Activated CD4-positive, alpha-beta T cell treated with anti-CD3 and anti-CD28 coated beads for 1 hour (primary cell): ENCODE measurements at regions not wholly inside any gene's neighbourhood (a gene's known extent, or its start where the extent isn't known, plus 50 kb on each side); places are given as distances from the start of the nearest gene placed in this dataset.

ENCODE experiments used
- DNase-seq: peaks from one replicate; pipeline ENCODE4 v3.0.0-alpha.2; 2020

DNA sequence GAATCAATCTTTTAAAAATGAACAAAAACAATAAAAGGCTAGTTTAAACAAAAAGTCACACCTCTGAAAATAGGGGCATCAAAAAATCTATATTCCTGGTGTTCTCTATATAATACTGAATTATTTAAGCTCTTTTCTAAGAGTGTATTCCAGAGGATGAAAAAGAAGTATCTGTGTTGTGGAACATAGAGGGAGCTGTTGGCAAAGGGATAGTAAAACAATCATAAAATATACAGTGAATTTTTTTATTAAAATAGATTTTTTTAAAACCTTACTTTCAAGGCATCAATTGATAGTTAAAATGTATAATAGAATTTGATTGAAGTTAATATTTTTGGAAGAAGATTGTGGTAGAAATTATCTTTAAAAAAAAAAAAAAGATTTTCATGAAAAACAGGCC is 1409.1 kb upstream of the CELF2 start:
- no peak for DNase-seq

DNA sequence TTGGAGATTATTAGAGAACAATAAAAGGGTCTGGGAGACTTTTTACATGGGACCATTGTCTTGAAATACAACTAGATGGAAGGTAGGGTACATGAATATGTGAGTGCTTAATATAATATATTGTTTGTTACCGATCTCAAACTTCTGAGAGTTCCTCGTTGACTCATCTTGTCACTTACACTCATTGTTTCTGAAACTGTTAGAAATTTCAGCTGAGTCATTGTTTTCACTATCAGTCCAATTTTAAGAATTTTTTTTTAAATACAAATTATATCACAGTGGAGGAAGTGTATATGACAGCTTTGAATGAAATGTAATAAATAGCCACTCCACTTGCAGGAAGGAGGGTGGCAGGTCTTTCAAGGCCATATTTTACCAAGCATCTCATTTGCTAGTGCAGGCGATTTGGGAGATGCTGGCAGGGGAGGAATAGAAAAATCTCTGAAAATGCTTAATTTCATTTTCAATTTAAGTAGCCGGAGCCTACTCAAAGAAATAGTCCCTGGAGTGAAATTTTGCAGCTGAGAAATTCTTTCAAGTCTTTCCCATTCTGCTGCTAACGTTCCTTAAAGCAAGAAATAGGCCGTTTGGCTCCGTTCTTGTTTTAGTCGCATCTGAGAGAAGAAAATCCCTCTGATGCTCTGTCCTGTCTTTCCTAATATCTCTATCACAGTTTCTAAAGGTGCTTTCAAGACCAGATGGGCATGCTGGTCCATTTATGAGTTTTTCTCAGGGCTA is 1404.2 kb upstream of the CELF2 start:
- no peak for DNase-seq

DNA sequence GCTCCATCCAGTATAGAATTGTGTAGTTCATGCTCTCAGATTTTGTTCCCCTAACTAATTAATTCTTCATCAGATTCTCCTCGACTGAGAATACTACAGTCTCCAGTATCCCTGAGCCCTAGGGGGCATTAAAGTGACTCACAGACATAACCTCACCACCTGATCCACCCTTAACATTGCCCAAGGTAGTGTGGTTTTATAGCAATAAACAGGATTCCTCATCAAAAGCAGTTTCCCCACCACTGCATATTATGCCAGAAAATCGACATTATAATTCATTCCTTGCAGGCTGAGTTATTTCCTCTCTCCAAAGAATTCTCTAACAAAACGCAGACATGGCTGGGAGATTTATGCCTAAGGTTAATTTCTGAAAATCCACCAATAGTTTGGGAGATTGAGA is 1402.5 kb upstream of the CELF2 start:
- DNase-seq = no peak

DNA sequence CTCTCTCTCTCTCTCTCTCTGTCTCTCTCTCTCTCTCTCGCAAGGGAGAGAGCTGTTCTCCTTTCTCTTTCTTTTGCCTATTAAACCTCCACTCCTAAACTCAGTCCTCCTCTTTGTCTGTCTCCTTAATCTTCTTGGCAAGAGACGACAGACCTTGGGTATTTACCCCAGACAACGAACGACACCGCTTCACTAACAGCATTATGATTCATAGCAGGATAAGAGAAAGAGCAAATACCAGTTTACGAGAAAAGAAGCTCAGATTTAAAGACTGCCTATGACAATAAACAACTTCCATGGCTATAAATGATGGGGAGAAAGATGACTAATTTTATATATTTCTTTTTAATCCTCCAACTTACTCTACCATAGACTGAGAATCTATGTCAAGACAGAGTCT is 1396.5 kb upstream of the CELF2 start:
- DNase-seq = no peak

DNA sequence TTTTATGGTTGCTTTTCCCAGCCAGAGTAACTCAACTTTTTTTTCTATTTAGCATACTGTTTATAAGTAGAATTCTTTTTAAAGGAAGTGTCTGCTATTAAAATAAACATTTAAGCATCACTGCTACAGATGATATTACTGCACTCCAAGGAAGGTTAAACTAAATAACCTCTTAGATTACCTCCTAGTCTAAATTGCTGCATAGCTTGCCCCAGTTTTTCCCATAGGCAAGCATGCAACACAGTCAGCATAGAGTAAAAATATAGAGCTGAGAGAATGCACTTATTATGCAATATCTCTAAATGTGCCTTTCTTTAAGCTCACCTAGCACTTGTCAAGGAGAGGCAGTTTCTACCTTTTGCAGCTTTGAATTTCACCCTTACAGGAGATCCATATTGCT is 1392.4 kb upstream of the CELF2 start:
- DNase-seq = no peak

DNA sequence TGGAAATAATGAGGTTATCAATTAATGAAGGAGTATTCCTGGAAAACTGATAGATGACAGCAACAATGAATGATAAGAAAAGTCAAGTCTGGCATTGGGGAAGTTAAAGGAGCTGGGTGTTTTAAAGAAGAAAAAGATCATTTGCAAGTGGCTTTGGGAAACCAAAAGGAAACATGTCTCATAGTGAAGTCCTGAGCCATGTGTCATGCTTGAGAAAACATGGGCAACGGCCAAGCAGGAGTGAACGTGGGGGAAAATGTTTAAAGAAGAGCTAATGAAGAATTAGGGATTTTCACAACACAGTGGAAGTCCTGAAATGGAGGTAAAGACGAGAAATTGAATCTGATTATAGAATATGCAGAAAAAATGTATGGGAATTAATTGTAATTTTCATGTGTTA is 1383.2 kb upstream of the CELF2 start:
- DNase-seq = no peak

DNA sequence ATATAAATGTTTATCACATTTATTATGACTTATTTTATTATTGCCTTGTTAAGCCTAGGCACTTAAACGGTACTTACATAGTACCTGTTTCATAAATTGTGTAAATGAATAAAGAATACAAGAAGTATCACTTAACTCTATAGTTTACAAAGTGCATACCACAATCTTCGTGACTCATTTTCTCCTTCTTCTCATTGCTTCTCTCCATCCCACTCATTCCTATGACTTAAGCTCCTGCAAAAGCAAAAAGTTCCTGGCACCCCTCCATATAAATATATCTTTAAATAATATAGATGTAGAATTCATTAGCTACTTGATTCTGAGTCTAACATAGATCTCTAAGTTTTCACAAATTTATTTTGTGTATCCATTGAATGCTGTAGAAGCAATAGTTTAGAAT is 1382.0 kb upstream of the CELF2 start:
- no peak for DNase-seq

DNA sequence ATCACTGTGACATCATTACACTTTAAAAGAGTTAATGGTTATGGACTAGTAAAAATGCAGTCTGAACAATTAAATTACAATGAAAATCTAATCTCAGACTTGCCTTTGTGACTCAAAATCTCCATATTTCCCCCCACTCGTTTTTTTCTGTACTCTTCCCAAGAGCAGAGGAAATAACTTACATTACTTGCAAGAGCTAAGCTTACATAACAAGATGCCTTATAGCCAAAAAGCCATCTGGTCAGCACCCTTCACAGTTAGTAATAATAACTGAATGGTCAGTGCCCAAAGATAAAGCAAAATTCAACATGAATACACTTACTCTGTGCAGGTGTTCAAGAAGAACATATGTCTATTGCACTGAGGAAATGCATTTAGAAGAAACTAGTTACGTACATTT is 1381.5 kb upstream of the CELF2 start:
- DNase-seq = no peak

DNA sequence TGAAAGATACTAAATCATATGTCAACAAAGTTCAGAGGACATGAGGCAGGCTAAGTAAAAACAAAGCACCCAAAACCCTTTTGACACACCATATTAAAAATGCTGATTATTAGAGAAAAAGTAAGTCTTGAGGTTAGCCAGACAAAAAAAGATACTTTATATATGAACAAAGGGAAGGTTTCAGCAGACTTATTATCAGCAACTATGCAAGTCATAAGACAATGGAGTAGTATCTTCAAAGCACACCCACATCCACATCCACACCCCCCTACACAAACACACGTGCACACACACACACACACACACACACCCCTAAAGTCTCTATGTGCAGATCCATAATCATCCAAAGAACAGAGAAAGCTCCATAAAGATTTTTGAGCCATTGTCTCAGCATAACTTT is 1373.9 kb upstream of the CELF2 start:
- DNase-seq = no peak

DNA sequence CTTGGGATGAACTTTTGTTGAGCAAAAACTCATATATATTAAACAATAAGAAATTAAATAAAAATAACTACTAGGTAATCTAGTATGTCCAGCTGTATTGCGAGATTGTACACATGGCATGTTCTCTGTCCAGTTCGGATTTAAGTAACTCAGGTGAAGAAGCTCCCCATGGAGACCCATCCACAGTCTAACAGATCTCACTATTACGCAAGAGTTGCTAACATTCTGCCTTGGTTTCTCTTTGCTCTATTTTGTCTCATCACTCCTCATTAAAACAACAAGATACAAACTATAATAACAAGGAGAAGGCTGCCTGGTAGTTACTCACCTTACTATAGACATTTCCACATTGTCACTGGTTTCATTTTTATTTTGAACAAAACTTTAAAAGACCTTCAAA is 1372.3 kb upstream of the CELF2 start:
- no peak for DNase-seq

DNA sequence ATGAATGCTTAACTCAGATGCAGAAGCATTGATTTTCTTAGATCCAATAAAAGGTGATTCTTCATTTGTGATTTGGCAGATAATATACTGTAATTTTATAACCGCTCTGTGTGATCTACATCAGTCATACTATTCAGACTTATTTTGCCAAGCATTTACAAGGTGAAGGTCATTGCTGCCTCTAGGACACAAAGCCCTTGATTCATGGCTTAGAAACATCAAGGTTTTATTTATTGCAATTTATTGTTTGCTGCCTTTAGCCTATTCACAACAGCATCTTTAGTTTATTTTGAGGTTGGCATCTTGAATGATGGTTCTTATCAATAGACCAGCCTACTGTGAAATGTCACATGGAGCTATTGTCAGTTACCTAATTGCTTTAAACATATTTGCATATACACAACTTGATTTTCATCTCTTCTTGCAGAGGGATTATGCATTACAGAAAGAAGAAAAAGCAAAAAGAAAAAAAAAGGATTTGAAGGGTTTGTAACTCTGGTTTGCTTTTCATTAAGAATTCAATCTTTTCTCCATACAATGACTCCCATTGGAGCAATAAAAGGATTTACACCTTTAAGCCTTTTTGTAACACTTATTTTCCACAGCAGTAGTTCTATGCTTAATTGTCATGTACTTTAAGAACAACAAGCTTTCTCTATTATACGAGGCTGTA is 1371.6 kb upstream of the CELF2 start:
- no peak for DNase-seq

DNA sequence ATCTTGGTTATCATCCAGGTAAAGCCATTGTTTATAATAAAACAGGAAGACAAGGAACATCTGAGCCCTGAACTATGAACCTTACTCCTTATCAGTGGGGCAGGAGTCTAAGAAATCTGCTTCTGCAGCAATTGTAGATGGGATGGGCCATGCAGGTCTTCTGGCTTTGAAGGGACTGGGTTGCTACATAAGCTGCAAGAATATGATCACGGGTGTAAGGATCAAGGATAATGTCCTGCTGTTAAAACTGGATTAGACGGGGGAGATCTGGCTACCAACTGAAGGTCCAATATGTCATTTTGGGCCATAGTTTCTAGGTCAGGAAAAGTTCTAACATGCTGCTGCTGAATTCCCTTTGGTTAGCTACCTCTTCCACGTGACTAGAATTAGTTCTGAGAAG is 1363.4 kb upstream of the CELF2 start:
- no peak for DNase-seq

DNA sequence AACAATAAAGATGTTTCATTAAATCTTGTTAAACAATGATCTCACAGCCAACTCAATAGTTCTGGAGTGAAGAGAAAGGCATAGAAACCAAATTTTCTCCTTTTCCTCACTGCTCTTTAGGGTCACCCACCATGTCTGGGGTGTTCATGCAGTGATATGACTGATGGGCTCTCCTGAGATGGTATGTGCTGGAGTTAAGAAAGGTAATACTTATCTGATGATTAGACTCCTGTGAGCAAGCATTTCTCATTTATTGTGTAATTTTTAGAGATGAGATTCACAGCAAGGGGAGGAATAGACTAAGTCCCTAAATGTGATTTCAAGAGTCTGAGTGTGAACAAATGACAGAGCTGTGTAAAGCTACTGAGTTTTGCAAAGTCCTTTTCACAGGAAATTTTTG is 1361.3 kb upstream of the CELF2 start:
- DNase-seq = no peak

DNA sequence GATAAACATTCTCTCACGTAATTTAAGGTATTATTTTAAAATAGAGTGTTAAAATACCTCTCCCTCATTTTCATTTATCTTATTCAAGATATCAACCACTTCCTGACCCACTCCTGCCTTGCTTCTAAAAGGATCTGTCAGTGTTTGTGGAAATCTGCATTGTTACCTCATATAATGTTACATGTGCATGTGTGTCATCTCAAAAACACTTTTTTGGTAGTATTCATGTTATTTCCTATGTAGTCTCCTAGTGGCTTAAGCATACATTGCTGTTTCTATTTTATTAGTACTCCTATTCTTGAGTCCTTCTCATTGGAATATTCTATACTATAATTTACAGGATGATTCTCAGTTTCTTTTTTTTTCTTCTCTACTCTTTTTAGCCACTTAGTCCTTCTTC is 1360.7 kb upstream of the CELF2 start:
- no peak for DNase-seq

DNA sequence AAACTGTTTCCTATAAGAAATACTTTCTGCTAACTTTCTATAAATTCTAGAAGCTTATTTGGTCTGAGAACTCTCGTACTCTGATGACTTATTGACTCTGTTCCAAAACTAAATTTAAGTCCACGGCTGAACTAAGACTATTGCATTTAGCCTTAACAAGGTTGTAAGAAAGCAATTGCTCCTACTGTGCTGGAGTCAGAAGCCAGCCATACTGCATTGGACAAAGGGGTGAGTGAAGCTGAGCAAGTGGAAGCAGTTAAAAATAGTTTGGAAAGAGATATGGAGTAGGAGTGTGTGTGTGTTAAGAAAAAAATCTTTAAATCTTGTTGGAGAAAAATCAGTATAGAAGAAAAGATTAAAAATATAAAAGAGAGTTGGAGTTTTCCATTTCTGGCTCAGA is 1360.1 kb upstream of the CELF2 start:
- DNase-seq = no peak

DNA sequence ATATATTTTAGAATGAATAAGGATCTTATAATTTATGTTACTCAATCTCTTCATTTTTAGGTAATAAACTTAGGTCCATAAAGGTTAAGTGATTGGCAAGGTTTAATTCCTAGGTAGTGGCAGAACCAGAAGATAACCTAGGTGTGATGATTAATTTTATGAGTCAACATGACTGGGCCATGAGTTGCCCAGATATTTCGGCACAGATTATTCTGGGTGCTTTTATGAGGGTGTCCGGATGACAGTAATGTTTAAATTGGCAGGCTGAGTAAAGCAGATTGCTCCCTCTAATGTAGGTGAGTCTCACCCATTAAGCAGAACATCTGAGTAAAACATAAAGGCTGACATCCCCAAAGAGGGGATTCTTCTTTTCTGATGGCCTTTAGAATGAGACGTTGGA is 1349.3 kb upstream of the CELF2 start:
- no peak for DNase-seq

DNA sequence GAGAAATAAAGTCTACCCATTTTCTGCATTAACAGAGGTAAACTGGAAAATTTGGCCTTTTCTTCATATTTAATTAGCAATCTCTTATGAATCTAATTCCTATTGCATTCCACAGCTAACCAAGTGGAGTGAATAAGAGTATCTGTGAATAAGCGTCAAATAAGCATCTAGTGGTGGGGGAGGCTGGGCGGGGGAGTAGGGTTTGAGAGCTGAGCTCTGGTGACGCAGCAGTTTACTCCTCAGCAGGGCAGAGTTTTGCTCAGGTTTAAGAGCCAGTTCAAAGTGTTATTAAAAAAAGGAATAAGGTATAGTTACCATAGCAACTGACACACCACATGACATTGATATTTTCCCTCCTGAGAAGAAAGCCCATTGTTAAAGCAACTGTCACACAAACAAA is 1346.8 kb upstream of the CELF2 start:
- no peak for DNase-seq

DNA sequence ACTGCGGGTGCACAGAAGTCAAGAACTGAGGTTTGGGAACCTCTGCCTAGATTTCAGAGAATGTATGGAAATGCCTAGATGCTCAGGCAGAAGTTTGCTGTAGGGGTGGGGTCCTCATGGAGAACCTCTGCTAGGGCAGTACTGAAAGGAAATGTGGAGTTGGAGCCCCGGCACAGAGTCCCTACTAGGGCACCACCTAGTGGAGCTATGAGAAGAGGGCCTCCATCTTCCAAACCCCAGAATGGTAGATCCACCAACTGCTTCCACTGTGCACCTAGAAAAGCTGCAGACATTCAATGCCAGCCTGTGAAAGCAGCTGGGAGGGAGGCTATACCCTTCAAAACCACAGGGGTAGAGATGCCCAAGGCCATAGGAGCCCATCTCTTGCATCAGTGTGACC is 1336.0 kb upstream of the CELF2 start:
- no peak for DNase-seq

DNA sequence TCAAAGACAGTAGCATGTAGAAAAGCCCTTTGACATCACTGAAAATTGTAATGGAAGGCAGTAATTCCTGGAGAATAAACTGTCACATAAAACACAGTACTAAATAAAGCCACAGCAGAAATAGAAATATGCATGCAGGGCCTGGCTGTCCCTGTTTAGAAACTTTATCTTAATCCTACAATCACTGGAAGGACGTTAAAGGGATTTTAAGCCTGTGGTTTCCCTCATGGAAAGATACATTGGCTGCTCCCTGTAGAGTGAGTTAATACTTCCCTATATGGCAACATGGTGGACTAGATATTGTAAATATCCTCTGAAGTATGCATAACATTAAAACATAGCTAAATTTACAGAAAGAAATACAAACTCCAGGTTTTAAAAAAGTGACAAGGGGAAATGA is 1334.9 kb upstream of the CELF2 start:
- DNase-seq = no peak

DNA sequence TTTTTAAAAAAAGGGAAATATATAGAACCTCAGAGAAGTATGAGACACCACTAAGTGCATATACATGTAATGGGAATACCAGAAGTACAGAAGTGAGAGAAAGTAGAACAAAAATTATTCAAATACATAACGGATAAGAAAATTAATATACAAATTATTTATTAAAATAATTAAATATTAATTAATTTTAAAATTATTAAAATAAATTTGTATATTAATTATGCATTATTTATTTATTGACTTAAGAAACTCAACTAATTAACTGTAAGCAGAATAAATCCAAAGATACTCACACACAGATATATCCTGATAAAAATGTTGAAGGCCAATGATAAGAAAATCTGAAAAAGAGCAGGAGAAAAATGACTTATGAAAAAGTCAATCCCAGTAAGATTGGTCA is 1333.5 kb upstream of the CELF2 start:
- DNase-seq = no peak

DNA sequence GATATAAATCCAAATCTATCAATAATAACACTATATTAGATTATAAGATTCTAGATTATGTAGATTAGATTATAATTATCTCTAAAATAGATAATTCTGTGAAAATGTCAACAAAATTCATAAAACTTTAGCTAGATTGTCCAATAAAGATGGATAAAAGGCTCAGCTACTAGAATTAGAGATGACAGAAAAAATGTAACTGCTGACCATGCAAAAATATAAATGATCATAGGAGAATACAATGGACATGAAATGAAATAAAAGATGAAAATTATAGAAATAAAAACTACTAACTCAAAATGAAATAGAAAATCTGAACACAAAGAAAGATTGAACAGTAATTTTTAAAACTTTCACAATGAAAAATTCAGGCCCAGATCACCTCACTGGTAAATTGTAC is 1332.1 kb upstream of the CELF2 start:
- DNase-seq = no peak

DNA sequence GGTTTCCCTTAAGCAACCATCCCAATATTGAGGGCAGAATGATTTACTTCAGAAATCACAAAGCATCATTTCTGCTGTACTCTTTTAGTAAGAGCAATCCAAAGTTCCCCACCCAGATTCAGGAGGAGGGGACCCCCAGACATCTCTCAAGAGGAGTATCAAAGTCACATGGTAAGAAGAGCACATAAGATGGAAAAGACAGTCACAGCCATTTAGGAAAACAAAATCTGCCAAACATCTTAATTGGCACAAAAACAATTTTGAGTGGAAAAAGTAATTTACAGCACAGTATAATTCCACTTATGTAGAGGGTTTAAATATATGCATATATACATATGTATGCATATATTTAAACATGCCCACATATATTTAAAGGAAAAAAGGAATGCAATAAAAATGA is 1329.0 kb upstream of the CELF2 start:
- no peak for DNase-seq

DNA sequence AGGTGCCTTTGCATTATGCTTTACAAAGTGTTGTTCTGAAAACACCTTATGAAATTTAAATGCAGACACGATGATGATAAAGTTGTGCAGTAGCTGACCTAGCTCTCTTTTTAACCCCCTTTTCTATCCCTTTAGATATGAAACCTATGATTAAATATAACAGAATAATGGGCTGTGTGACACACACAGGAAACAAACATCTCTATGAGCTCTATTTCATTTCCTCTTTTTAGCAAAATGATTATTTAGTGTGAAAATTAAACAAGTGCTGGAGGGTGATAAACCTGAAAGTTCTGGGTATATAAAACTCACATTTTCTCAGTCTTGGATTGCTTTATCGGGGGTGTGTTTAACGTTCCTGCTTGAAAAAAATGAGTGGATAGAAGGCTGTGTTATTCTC is 1310.5 kb upstream of the CELF2 start:
- no peak for DNase-seq

DNA sequence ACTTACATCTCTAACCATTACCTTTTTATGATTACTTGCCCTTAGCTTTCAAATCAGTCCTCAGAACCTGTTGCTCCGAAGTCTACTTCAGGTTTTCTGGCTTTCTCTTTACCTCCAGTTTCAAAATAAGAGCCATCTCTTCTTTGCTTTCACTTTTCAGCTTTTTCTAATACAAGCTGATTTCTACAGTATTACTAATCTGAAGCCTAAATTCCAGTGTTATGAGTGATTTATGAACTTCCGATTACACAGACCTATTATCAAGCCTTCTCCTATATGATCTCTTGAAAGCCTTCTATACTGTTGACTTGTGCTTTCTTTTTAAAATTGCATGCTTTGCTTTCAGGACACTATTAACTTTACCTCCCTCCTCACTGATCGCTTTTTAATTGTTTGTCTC is 1307.8 kb upstream of the CELF2 start:
- DNase-seq = no peak

DNA sequence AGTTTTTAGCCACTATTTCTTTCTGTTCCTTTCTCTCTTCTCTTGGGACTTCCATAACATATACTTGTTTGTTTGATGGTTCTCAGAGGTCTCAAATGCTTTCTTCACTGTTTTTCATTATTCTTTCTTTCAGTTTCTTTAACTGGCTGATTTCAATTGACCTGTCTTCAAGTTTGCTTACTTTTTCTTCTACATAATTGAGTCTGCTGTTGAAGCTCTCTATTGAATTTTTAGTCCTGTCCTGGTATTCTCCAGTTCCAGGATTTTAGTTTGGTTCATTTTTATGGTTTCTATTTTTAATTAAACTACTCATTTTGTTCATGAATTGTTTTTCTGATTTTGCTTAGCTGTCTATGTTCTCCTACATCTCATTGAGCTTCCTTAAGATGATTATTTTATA is 1305.3 kb upstream of the CELF2 start:
- DNase-seq = no peak
